ENCODE measurements at regions not wholly inside any gene's neighbourhood (a gene's known extent, or its start where the extent isn't known, plus 50 kb on each side); places are given as distances from the start of the nearest gene placed in this dataset.

DNA sequence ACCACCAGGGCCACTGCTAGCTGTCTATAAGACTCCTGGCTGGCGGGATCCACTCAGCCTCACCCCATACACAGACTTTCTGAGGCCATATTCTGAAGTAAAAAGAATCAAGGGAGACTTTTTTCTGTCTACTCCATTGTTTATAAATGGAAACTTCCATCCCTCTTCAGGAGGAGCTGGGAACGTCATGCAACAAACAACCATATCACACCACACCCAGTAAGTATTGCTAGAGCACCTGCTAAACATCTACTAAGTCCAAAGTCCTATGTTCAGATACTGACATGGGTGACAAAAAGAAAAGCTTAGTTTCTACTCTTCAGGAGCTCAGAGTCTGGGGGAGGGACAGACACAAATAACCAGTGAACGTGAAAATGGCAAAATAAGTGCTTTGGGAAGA is 324.8 kb upstream of the ONECUT1 start (continued):
- no peak for TF ChIP-seq TP53 (CRISPR knock-in tag; IDR thresholded peaks at IDR 0.05)
- TF ChIP-seq FOSB (CRISPR knock-in tag; IDR thresholded peaks at IDR 0.05) = no peak

DNA sequence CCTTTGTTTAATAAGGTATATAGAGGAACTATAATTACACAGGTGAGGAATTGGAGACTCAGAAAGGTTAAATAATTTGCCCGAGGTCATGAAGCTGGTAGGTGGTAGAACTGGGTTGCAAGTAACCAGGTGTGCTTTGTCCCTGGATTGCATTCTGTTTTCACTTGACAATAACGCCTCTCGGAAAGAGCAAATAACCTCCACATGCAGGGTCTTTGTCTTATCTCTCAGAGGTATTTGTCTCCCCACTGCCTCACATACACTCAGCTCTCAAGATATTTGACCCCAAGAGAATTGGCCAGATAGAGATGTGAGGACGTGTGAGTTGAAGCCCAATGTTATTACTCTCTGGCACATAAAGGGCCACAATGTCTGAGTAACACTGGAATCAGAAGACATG is 320.9 kb upstream of the ONECUT1 start:
- ATAC-seq (no peak), DNase-seq (ENCODE audit: low read depth in 1 of 2, low spot score in 1 of 2) (no peak), FAIRE-seq (no peak)
- no peak overlapping the region for H3K4me2 ChIP-seq
- H3K4me3 ChIP-seq = no peak overlapping the region
- TF ChIP-seq, protein P1, sequence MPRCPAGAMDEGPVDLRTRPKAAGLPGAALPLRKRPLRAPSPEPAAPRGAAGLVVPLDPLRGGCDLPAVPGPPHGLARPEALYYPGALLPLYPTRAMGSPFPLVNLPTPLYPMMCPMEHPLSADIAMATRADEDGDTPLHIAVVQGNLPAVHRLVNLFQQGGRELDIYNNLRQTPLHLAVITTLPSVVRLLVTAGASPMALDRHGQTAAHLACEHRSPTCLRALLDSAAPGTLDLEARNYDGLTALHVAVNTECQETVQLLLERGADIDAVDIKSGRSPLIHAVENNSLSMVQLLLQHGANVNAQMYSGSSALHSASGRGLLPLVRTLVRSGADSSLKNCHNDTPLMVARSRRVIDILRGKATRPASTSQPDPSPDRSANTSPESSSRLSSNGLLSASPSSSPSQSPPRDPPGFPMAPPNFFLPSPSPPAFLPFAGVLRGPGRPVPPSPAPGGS (IDR thresholded peaks at IDR 0.05) = no peak
- TF ChIP-seq JUNB (IDR thresholded peaks at IDR 0.05) (no peak), CEBPB (IDR thresholded peaks at IDR 0.05) (no peak), MYC (IDR thresholded peaks at IDR 0.05; ENCODE audit: borderline replicate concordance, low read length) (no peak), ZSCAN20 (CRISPR knock-in tag; IDR thresholded peaks at IDR 0.05) (no peak), HOXA7 (CRISPR knock-in tag; IDR thresholded peaks at IDR 0.05) (no peak), HEYL (CRISPR knock-in tag; IDR thresholded peaks at IDR 0.05) (no peak), TP53 (CRISPR knock-in tag; IDR thresholded peaks at IDR 0.05) (no peak), SREBF2 (IDR thresholded peaks at IDR 0.05) (no peak), FOXS1 (CRISPR knock-in tag; IDR thresholded peaks at IDR 0.05) (no peak), PHF8 (IDR thresholded peaks at IDR 0.05; ENCODE audit: borderline replicate concordance, low read depth) (no peak), EHMT2 (IDR thresholded peaks at IDR 0.05; ENCODE audit: low read depth) (no peak), MAZ (IDR thresholded peaks at IDR 0.05; ENCODE audit: borderline replicate concordance, low read depth, low read length) (no peak), RARB (CRISPR knock-in tag; IDR thresholded peaks at IDR 0.05) (no peak), E2F6 (IDR thresholded peaks at IDR 0.05; ENCODE audit: borderline replicate concordance, low read depth) (no peak), CHD2 (IDR thresholded peaks at IDR 0.05; ENCODE audit: low read length, partially characterized antibody) (no peak), NPAS2 (CRISPR knock-in tag; IDR thresholded peaks at IDR 0.05; ENCODE audit: borderline replicate concordance) (no peak), CTCF (IDR thresholded peaks at IDR 0.05) (no peak), SMC3 (IDR thresholded peaks at IDR 0.05) (no peak)
- TF ChIP-seq, protein P2, sequence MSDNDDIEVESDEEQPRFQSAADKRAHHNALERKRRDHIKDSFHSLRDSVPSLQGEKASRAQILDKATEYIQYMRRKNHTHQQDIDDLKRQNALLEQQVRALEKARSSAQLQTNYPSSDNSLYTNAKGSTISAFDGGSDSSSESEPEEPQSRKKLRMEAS (IDR thresholded peaks at IDR 0.05) = no peak
- H3K27ac ChIP-seq = no peak overlapping the region
- 43% methylated on average over 4 of the region's 4 CpGs for WGBS (ENCODE audit: missing lambda C conversion rate)
- ChIA-PET POLR2A (no interaction called here), CTCF (no interaction called here)
- H3K9me3 ChIP-seq = no peaks in the 10 kb centered on the region; the same call in 2 of the 3 replicates
- H3K4me1 ChIP-seq = no peaks in the 10 kb centered on the region

- ChIA-PET POLR2A (no interaction called here), CTCF (no interaction called here)
- TF ChIP-seq NR3C1 (IDR thresholded peaks at IDR 0.05) (no peak), RARB (CRISPR knock-in tag; IDR thresholded peaks at IDR 0.05) (no peak), NFE2L2 (conservative IDR thresholded peaks at IDR 0.05; ENCODE audit: low read length) (no peak), POLR2A (IDR thresholded peaks at IDR 0.05; ENCODE audit: low read length) (no peak), FOSB (CRISPR knock-in tag; IDR thresholded peaks at IDR 0.05) (no peak), CBX2 (IDR thresholded peaks at IDR 0.05; ENCODE audit: borderline replicate concordance, low read depth) (no peak), NPAS2 (CRISPR knock-in tag; IDR thresholded peaks at IDR 0.05; ENCODE audit: borderline replicate concordance) (no peak), CBX8 (IDR thresholded peaks at IDR 0.05) (no peak), HOXB5 (CRISPR knock-in tag; IDR thresholded peaks at IDR 0.05) (no peak), SMC3 (IDR thresholded peaks at IDR 0.05) (no peak), TFCP2L1 (CRISPR knock-in tag; IDR thresholded peaks at IDR 0.05) (no peak), ZNF302 (CRISPR knock-in tag; IDR thresholded peaks at IDR 0.05) (no peak), EHMT2 (IDR thresholded peaks at IDR 0.05; ENCODE audit: low read depth) (no peak), CTCF (IDR thresholded peaks at IDR 0.05) (no peak), FOXS1 (CRISPR knock-in tag; IDR thresholded peaks at IDR 0.05) (no peak), RCOR1 (IDR thresholded peaks at IDR 0.05; ENCODE audit: low read depth, low read length) (no peak)
- TF ChIP-seq, protein P2 (IDR thresholded peaks at IDR 0.05) = no peak
Measured at GRCh38 chr15:53108319-53108718, 318.2 kb upstream of the ONECUT1 start.

More at GRCh38 chr15:53108319-53108718, 318.2 kb upstream of the ONECUT1 start:
- Histone ChIP-seq H3K27ac (no peak overlapping the region), H3K4me2 (no peak overlapping the region), H3K4me3 (no peak overlapping the region), H3K4me1 (no peaks in the 10 kb centered on the region), H3K9me3 (no peaks in the 10 kb centered on the region)
- FAIRE-seq = no peak
- no peak for ATAC-seq
- WGBS (ENCODE audit: missing lambda C conversion rate) = 60% methylated on average over 2 of the region's 2 CpGs
- no peak for DNase-seq (ENCODE audit: low read depth in 1 of 2, low spot score in 1 of 2)
